H9 (cell line): ENCODE measurements at regions not wholly inside any gene's neighbourhood (a gene's known extent, or its start where the extent isn't known, plus 50 kb on each side); places are given as distances from the start of the nearest gene placed in this dataset.

Experiments
- DNase-seq: peaks from one replicate; pipeline ENCODE4 v3.0.0-alpha.2; 2017
- H2AFZ ChIP-seq: one replicate; pipeline ENCODE4 v1.6.1; 2013; ENCODE audit warnings: mild to moderate bottlenecking, low read length, control low read depth, moderate library complexity
- H2AK5ac ChIP-seq: 2 replicates; pipeline ENCODE4 v1.6.1; 2013; ENCODE audit warnings: low read length, control low read depth, mixed read lengths; ENCODE audit not compliant: insufficient read length
- H2BK120ac ChIP-seq: one replicate; pipeline ENCODE4 v1.6.1; 2013; ENCODE audit warnings: low read depth, mild to moderate bottlenecking, low read length, control low read depth, inconsistent platforms; ENCODE audit not compliant: poor library complexity, severe bottlenecking
- H2BK12ac ChIP-seq: 2 replicates; pipeline ENCODE4 v1.6.1; 2013; ENCODE audit warnings: low read length, control low read depth, mixed read lengths, low read depth; ENCODE audit not compliant: insufficient read length
- H2BK15ac ChIP-seq: 2 replicates; pipeline ENCODE4 v1.6.1; 2013; ENCODE audit warnings: low read depth, low read length, control low read depth
- H2BK20ac ChIP-seq: one replicate; pipeline ENCODE4 v1.6.1; 2013; ENCODE audit warnings: low read depth, mild to moderate bottlenecking, low read length, control low read depth, inconsistent platforms; ENCODE audit not compliant: poor library complexity, severe bottlenecking
- H2BK5ac ChIP-seq: 2 replicates; pipeline ENCODE4 v1.6.1; 2013; ENCODE audit warnings: low read length, control low read depth, mixed read lengths; ENCODE audit not compliant: insufficient read length
- H3K14ac ChIP-seq: 2 replicates; pipeline ENCODE4 v1.6.1; 2013; ENCODE audit warnings: low read length, control low read depth; ENCODE audit not compliant: insufficient read depth
- H3K18ac ChIP-seq: 2 replicates; pipeline ENCODE4 v1.6.1; 2013; ENCODE audit warnings: low read depth, mild to moderate bottlenecking, mixed read lengths, low read length, control low read depth; ENCODE audit not compliant: insufficient read length
- H3K23ac ChIP-seq: 2 replicates; pipeline ENCODE4 v1.6.1; 2013; ENCODE audit warnings: low read length, control low read depth, mixed read lengths, low read depth; ENCODE audit not compliant: insufficient read length
- H3K23me2 ChIP-seq: 2 replicates; pipeline ENCODE4 v1.6.1; 2013; ENCODE audit warnings: low read depth, mild to moderate bottlenecking, mixed read lengths, low read length, control low read depth; ENCODE audit not compliant: insufficient read length, poor library complexity, severe bottlenecking
- H3K27ac ChIP-seq: 2 replicates; pipeline ENCODE4 v1.5.1; 2013; ENCODE audit warnings: low read length, control low read depth, mixed read lengths, low read depth; ENCODE audit not compliant: insufficient read length
- H3K27me3 ChIP-seq: 2 replicates; pipeline ENCODE4 v1.6.1; 2013; ENCODE audit warnings: low read length, control low read depth, inconsistent platforms; ENCODE audit not compliant: insufficient read depth
- H3K4ac ChIP-seq: 2 replicates; pipeline ENCODE4 v1.6.1; 2013; ENCODE audit warnings: low read depth, mild to moderate bottlenecking, control low read depth, inconsistent platforms, low read length, moderate library complexity
- H3K4me1 ChIP-seq: 2 replicates; pipeline ENCODE4 v1.6.1; 2013; ENCODE audit warnings: low read length, control low read depth, inconsistent platforms; ENCODE audit not compliant: insufficient read depth
- H3K4me2 ChIP-seq: 2 replicates; pipeline ENCODE4 v1.6.1; 2013; ENCODE audit warnings: low read length, control low read depth, mixed read lengths; ENCODE audit not compliant: insufficient read length, insufficient read depth
- H3K56ac ChIP-seq: 2 replicates; pipeline ENCODE4 v1.6.1; 2013; ENCODE audit warnings: low read depth, mild to moderate bottlenecking, mixed read lengths, low read length, control low read depth; ENCODE audit not compliant: insufficient read length
- H3K79me1 ChIP-seq: 2 replicates; pipeline ENCODE4 v1.6.1; 2013; ENCODE audit warnings: low read depth, mild to moderate bottlenecking, moderate library complexity, low read length, control low read depth, inconsistent platforms; ENCODE audit not compliant: insufficient read depth, poor library complexity, severe bottlenecking
- H3K79me2 ChIP-seq: 2 replicates; pipeline ENCODE4 v1.6.1; 2013; ENCODE audit warnings: low read length, control low read depth, inconsistent platforms; ENCODE audit not compliant: insufficient read depth
- H3K9ac ChIP-seq: 2 replicates; pipeline ENCODE4 v1.6.1; 2013; ENCODE audit warnings: low read length, control low read depth, mixed read lengths; ENCODE audit not compliant: insufficient read length; ENCODE audit errors: extremely low read depth
- H3K9me3 ChIP-seq: one replicate; pipeline ENCODE4 v1.6.1; 2013; ENCODE audit warnings: low read depth, low read length, inconsistent platforms; ENCODE audit not compliant: control insufficient read depth
- H3T11ph ChIP-seq: one replicate; pipeline ENCODE4 v1.6.1; 2013; ENCODE audit warnings: mild to moderate bottlenecking, low read length, control low read depth, inconsistent platforms
- H4K20me1 ChIP-seq: one replicate; pipeline ENCODE4 v1.6.1; 2013; ENCODE audit not compliant: control insufficient read depth, insufficient read length, insufficient read depth
- H4K5ac ChIP-seq: 2 replicates; pipeline ENCODE4 v1.6.1; 2013; ENCODE audit warnings: low read depth, mild to moderate bottlenecking, mixed read lengths, low read length, control low read depth; ENCODE audit not compliant: insufficient read length
- H4K8ac ChIP-seq: replicated peaks from 2 replicates; pipeline ENCODE4 v1.6.1; 2013; ENCODE audit warnings: low read length, control low read depth, mixed read lengths, low read depth; ENCODE audit not compliant: insufficient read length
- H4K91ac ChIP-seq: 2 replicates; pipeline ENCODE4 v1.6.1; 2013; ENCODE audit warnings: low read depth, mild to moderate bottlenecking, moderate library complexity, mixed read lengths, low read length, control low read depth; ENCODE audit not compliant: insufficient read length
- H3K27ac Mint-ChIP-seq, 3 experiments: 2 replicates in 2 of 3; 3 replicates in 1 of 3; pipeline ENCODE4 v1.8.0; 2020 to 2021; ENCODE audit warnings: mixed read lengths in 3 of 3, mild to moderate bottlenecking in 1 of 3, moderate library complexity in 1 of 3
- H3K27me3 Mint-ChIP-seq: 2 replicates; pipeline ENCODE4 v1.8.0; 2021; ENCODE audit warnings: low read depth, mild to moderate bottlenecking, moderate library complexity, mixed read lengths
- H3K36me3 Mint-ChIP-seq, 3 experiments: 2 replicates in 2 of 3; 3 replicates in 1 of 3; pipeline ENCODE4 v1.8.0; 2020 to 2021; ENCODE audit warnings: low read depth in 3 of 3, mixed read lengths in 3 of 3; ENCODE audit not compliant: insufficient read depth in 1 of 3
- H3K4me1 Mint-ChIP-seq, 2 experiments: 2 replicates each; pipeline ENCODE4 v1.8.0; 2020; ENCODE audit warnings: mixed read lengths in 2 of 2
- H3K4me3 Mint-ChIP-seq, 2 experiments: 2 replicates in 1 of 2; 3 replicates in 1 of 2; pipeline ENCODE4 v1.8.0; 2020 to 2021; ENCODE audit warnings: mild to moderate bottlenecking in 2 of 2, mixed read lengths in 2 of 2, moderate library complexity in 1 of 2
- H3K9me3 Mint-ChIP-seq, 2 experiments: 2 replicates in 1 of 2; 3 replicates in 1 of 2; pipeline ENCODE4 v1.8.0; 2020; ENCODE audit warnings: mild to moderate bottlenecking in 2 of 2, mixed read lengths in 2 of 2, moderate library complexity in 1 of 2
- CTCF ChIP-seq: fragments of 200-600 bp; sonication (generic); conservative IDR thresholded peaks from 3 replicates; pipeline ENCODE4 v1.8.0; 2021; ENCODE audit warnings: antibody characterized with exemption, mild to moderate bottlenecking
- WGBS: extraction: QIAGEN DNeasy Blood & Tissue Kit; methylation state at CpG from one replicate; pipeline ENCODE4 v1.1.7; 2013; ENCODE audit warnings: missing lambda C conversion rate, low lambda C conversion rate, mixed read lengths; ENCODE audit not compliant: insufficient read length; ENCODE audit errors: extremely low coverage; 5-methylcytosine and 5-hydroxymethylcytosine counted together

DNA sequence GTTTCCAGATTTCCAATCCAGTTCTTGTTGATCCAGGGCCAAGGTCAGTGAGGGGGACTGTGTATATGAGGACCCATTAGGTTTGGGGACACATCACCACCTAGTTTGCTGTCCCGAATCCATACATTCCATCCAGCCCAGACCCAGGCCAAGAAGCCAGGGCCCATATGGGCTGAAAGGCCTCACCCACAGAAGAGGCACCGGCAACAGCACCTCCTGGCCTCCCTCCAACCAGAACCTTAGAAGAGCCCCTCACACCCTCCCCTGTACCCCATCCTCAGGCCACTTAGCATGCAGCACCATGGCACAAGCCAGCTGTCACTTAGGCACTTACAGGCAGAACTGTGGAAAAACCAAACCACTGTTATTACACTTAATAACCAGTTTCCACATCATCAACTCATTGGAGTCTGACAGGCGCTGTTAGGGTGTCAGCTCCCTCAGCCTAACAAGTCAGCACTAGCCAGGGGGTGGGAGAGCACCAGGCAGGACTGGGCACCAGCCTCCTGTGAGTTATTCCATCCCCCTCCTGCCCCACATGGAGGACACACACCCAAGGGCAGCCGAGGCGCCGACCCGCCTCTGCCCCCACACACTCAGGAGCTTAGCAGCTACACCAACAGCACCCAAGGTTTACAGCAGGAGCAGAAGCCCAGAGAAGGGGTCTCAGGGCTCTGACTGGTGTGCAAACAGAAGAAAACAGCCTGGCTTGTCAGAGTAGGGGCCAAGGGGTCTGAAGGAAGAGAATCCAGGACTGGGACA, 132.0 kb downstream of the BUD13 start:
- H2AK5ac ChIP-seq = no peak overlapping the region
- H2AFZ ChIP-seq = no peak overlapping the region
- TF ChIP-seq CTCF = no peak
- H2BK5ac ChIP-seq = no peak overlapping the region
- no CpG with 5 or more reads among the region's 7 CpGs for WGBS
- no peak overlapping the region for H3K9ac ChIP-seq
- H3K79me2 ChIP-seq = no peaks in the 10 kb centered on the region
- DNase-seq = no peak
- H2BK15ac ChIP-seq = no peak overlapping the region
- no peaks in the 10 kb centered on the region for H3K27me3 ChIP-seq
- no peak overlapping the region for H4K91ac ChIP-seq
- H4K20me1 ChIP-seq = no peaks in the 10 kb centered on the region
- no peaks in the 10 kb centered on the region for H3K23me2 ChIP-seq
- no peak overlapping the region for H3K18ac ChIP-seq
- no peaks in the 10 kb centered on the region for H3K36me3 Mint-ChIP-seq
- no peaks in the 10 kb centered on the region for H3K79me1 ChIP-seq
- H3K23ac ChIP-seq = no peak overlapping the region
- H3K4me1 ChIP-seq = no peaks in the 10 kb centered on the region
- H3K27ac Mint-ChIP-seq = no peak overlapping the region
- no peak overlapping the region for H4K8ac ChIP-seq
- H3K9me3 ChIP-seq = no peaks in the 10 kb centered on the region
- no peak overlapping the region for H3K4me3 Mint-ChIP-seq
- H3K14ac ChIP-seq = no peak overlapping the region
- no peak overlapping the region for H2BK120ac ChIP-seq
- H3K56ac ChIP-seq = no peak overlapping the region
- no peak overlapping the region for H3K4ac ChIP-seq
- no peak overlapping the region for H2BK20ac ChIP-seq
- no peak overlapping the region for H3T11ph ChIP-seq
- peaks cover 9 to 17% of the 10 kb centered on the region in 2 experiments for H3K4me1 Mint-ChIP-seq
- no peak overlapping the region for H3K27ac ChIP-seq
- H3K27me3 Mint-ChIP-seq = peaks cover 13% of the 10 kb centered on the region
- no peak overlapping the region for H2BK12ac ChIP-seq
- H4K5ac ChIP-seq = no peak overlapping the region
- no peaks in the 10 kb centered on the region; a peak in 1 of 5 replicates for H3K9me3 Mint-ChIP-seq
- H3K4me2 ChIP-seq = no peak overlapping the region
